Loucy (cell line): ENCODE measurements at regions not wholly inside any gene's neighbourhood (a gene's known extent, or its start where the extent isn't known, plus 50 kb on each side); places are given as distances from the start of the nearest gene placed in this dataset.

Experiments
- EZH2phosphoT487 ChIP-seq: fragments of 200-600 bp; IDR thresholded peaks from 2 replicates; pipeline ENCODE4 v1.6.1; 2018; ENCODE audit warnings: antibody characterized with exemption, mild to moderate bottlenecking, moderate library complexity, borderline replicate concordance
- TF ChIP-seq, protein P1 (sequence below): fragments of 200-600 bp; sonication (generic); conservative IDR thresholded peaks from 2 replicates; pipeline ENCODE4 v1.5.1; 2014; ENCODE audit warnings: mild to moderate bottlenecking, antibody characterized with exemption, low read length

DNA sequence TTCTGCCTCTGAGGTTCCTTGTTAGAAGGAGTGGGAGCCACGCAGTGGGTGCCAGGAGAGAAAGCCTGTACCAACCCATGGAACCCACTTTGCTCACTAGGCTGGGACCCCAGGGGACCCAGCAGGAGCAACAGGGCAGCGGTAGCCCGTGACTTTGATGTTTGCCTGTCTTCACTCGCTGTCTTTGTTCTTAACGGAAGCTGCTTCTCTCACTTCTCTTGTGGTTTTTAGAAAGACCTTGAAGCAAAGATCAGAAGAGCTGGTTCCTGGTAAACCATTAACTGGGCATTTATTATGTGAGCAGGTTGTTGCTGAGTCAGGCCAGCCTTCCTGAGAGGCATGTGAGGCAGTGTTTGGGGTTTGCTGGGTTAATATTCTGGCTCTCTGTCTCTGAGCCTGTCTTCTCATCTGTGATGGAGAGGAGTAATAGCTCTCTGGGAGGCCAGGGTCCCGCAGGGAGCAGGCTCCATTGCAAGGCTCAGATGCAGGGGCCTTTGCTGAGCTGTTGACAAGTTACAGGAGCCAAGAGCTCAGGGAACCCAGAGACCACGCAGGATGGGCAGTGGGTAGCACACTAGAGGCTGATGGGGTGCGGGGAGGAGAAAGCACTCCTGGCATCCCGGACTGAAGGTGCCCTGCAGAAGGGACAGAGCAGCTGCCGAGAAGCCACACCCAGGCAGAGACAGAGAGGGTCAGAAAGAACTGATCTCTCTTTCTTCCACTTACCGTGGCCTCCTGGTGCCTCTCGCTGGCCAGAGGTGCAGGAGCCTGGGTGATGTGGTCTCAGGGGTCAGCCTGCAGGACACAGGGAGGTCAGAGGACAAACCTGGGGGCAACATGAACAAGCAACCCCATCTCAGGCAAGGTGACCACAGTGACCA, 367.5 kb upstream of the C1orf174 start:
- TF ChIP-seq, protein P1, sequence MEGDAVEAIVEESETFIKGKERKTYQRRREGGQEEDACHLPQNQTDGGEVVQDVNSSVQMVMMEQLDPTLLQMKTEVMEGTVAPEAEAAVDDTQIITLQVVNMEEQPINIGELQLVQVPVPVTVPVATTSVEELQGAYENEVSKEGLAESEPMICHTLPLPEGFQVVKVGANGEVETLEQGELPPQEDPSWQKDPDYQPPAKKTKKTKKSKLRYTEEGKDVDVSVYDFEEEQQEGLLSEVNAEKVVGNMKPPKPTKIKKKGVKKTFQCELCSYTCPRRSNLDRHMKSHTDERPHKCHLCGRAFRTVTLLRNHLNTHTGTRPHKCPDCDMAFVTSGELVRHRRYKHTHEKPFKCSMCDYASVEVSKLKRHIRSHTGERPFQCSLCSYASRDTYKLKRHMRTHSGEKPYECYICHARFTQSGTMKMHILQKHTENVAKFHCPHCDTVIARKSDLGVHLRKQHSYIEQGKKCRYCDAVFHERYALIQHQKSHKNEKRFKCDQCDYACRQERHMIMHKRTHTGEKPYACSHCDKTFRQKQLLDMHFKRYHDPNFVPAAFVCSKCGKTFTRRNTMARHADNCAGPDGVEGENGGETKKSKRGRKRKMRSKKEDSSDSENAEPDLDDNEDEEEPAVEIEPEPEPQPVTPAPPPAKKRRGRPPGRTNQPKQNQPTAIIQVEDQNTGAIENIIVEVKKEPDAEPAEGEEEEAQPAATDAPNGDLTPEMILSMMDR = no peak
- no peak for TF ChIP-seq EZH2phosphoT487
